Chondrocyte (in vitro differentiated cells): ENCODE measurements at regions not wholly inside any gene's neighbourhood (a gene's known extent, or its start where the extent isn't known, plus 50 kb on each side); places are given as distances from the start of the nearest gene placed in this dataset.

Experiments used
- DNase-seq: peaks from one replicate; pipeline ENCODE4 v3.0.0; 2021; ENCODE audit warnings: mixed read lengths, low spot score
- H3K27ac Mint-ChIP-seq: one replicate; pipeline ENCODE4 v1.8.0; 2021; ENCODE audit warnings: mild to moderate bottlenecking, moderate library complexity, mixed read lengths; ENCODE audit not compliant: unreplicated experiment
- H3K27me3 Mint-ChIP-seq: 2 replicates; pipeline ENCODE4 v1.8.0; 2021; ENCODE audit warnings: low read depth, mixed read lengths
- H3K36me3 Mint-ChIP-seq: 2 replicates; pipeline ENCODE4 v1.8.0; 2021; ENCODE audit warnings: low read depth, mixed read lengths
- H3K4me1 Mint-ChIP-seq: 2 replicates; pipeline ENCODE4 v1.8.0; 2021; ENCODE audit warnings: low read depth, mild to moderate bottlenecking, mixed read lengths
- H3K4me3 Mint-ChIP-seq: one replicate; pipeline ENCODE4 v1.8.0; 2021; ENCODE audit warnings: mild to moderate bottlenecking, moderate library complexity, mixed read lengths; ENCODE audit not compliant: unreplicated experiment
- H3K9me3 Mint-ChIP-seq: 2 replicates; pipeline ENCODE4 v1.8.0; 2021; ENCODE audit warnings: low read depth, mixed read lengths
- CTCF ChIP-seq: fragments of 200-600 bp; sonication (generic); IDR thresholded peaks from 2 replicates; pipeline ENCODE4 v1.5.0; 2021; ENCODE audit warnings: antibody characterized with exemption, mild to moderate bottlenecking, moderate library complexity

GRCh38 chr5:4989118-4989517 lies 151.0 kb upstream of the ADAMTS16 start:
- H3K4me3 Mint-ChIP-seq, result no peak overlapping the region
- peaks cover 9% of the 10 kb centered on the region for H3K4me1 Mint-ChIP-seq
- H3K9me3 Mint-ChIP-seq, result no peaks in the 10 kb centered on the region
- no peak for DNase-seq
- TF ChIP-seq CTCF, result no peak
- no peak overlapping the region for H3K27ac Mint-ChIP-seq
- no peaks in the 10 kb centered on the region for H3K36me3 Mint-ChIP-seq
- H3K27me3 Mint-ChIP-seq, result peaks cover 13% of the 10 kb centered on the region

GRCh38 chr5:4990017-4990416 lies 150.1 kb upstream of the ADAMTS16 start:
- H3K36me3 Mint-ChIP-seq, result no peaks in the 10 kb centered on the region
- no peak for DNase-seq
- no peaks in the 10 kb centered on the region for H3K9me3 Mint-ChIP-seq
- peaks cover 9% of the 10 kb centered on the region for H3K4me1 Mint-ChIP-seq
- TF ChIP-seq CTCF, result no peak
- H3K27me3 Mint-ChIP-seq, result peaks cover 11% of the 10 kb centered on the region
- H3K4me3 Mint-ChIP-seq, result no peak overlapping the region
- H3K27ac Mint-ChIP-seq, result no peak overlapping the region

GRCh38 chr5:4990462-4990861 lies 149.7 kb upstream of the ADAMTS16 start:
- H3K36me3 Mint-ChIP-seq, result no peaks in the 10 kb centered on the region
- peaks cover 9% of the 10 kb centered on the region for H3K4me1 Mint-ChIP-seq
- TF ChIP-seq CTCF, result no peak
- H3K9me3 Mint-ChIP-seq, result no peaks in the 10 kb centered on the region
- H3K4me3 Mint-ChIP-seq, result no peak overlapping the region
- H3K27ac Mint-ChIP-seq, result no peak overlapping the region
- DNase-seq, result no peak
- peaks cover 10% of the 10 kb centered on the region for H3K27me3 Mint-ChIP-seq

- DNase-seq, result no peak
- H3K4me1 Mint-ChIP-seq, result peaks cover 9% of the 10 kb centered on the region
- no peak for TF ChIP-seq CTCF
- H3K36me3 Mint-ChIP-seq, result no peaks in the 10 kb centered on the region
- H3K9me3 Mint-ChIP-seq, result no peaks in the 10 kb centered on the region
- H3K27me3 Mint-ChIP-seq, result peaks cover 10% of the 10 kb centered on the region
- H3K4me3 Mint-ChIP-seq, result no peak overlapping the region
- no peak overlapping the region for H3K27ac Mint-ChIP-seq
These were observed 148.2 kb upstream of the ADAMTS16 start for GRCh38 chr5:4991925-4992324.

GRCh38 chr5:4995014-4995413 lies 145.1 kb upstream of the ADAMTS16 start:
- Mint-ChIP-seq H3K4me1 (no peaks in the 10 kb centered on the region), H3K9me3 (peaks cover 3% of the 10 kb centered on the region), H3K4me3 (no peak overlapping the region), H3K27ac (no peak overlapping the region), H3K36me3 (no peaks in the 10 kb centered on the region), H3K27me3 (peaks cover 9% of the 10 kb centered on the region)
- DNase-seq, result no peak
- no peak for TF ChIP-seq CTCF
